GM13976 (cell line): ENCODE measurements at regions not wholly inside any gene's neighbourhood (a gene's known extent, or its start where the extent isn't known, plus 50 kb on each side); places are given as distances from the start of the nearest gene placed in this dataset.

ENCODE experiments used
- DNase-seq: peaks from one replicate; pipeline ENCODE4 v3.0.0; 2012; ENCODE audit warnings: low spot score
- in situ Hi-C: fragments of 300-500 bp; cut with MboI; formaldehyde crosslinking; loops from one replicate; pipeline ENCODE4 v1.12.0; 2022; ENCODE audit warnings: low sequenced_read_pairs, mixed read lengths, inconsistent platforms; ENCODE audit not compliant: unreplicated experiment
- TF ChIP-seq, protein P1 (sequence below): IDR thresholded peaks from 2 replicates; pipeline ENCODE4 v1.5.1; 2012; ENCODE audit warnings: borderline replicate concordance, mild to moderate bottlenecking; ENCODE audit not compliant: insufficient read depth; ENCODE audit errors: extremely low read depth, missing control alignments, control extremely low read depth

DNA sequence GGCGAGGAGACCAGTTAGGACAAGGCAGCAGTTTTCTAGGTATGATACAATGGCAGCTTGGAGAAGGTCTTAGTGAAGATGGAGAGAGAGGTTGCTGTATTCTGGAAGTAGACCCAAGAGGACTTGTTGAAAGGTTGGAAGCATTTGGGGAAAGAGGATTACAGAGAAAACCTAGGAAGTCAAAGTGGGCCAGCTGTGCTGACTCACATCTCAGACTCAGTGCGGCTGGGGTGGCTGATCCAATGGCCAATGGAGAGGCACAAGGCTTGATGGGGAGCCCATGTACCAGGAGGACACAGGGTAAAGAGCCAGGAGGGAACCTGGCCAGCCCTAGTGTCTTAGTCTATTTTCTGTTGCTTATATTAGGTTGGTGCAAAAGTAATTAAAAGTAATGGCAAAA, 194.5 kb upstream of the GALNT17 start:
- in situ Hi-C loops = no loop called here
- TF ChIP-seq, protein P1, sequence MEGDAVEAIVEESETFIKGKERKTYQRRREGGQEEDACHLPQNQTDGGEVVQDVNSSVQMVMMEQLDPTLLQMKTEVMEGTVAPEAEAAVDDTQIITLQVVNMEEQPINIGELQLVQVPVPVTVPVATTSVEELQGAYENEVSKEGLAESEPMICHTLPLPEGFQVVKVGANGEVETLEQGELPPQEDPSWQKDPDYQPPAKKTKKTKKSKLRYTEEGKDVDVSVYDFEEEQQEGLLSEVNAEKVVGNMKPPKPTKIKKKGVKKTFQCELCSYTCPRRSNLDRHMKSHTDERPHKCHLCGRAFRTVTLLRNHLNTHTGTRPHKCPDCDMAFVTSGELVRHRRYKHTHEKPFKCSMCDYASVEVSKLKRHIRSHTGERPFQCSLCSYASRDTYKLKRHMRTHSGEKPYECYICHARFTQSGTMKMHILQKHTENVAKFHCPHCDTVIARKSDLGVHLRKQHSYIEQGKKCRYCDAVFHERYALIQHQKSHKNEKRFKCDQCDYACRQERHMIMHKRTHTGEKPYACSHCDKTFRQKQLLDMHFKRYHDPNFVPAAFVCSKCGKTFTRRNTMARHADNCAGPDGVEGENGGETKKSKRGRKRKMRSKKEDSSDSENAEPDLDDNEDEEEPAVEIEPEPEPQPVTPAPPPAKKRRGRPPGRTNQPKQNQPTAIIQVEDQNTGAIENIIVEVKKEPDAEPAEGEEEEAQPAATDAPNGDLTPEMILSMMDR = no peak
- DNase-seq = no peak

GRCh38 chr7:70940597-70940996, 191.3 kb upstream of the GALNT17 start:
- TF ChIP-seq, protein P1 = no peak
- in situ Hi-C loops = no loop called here
- DNase-seq = no peak

DNA sequence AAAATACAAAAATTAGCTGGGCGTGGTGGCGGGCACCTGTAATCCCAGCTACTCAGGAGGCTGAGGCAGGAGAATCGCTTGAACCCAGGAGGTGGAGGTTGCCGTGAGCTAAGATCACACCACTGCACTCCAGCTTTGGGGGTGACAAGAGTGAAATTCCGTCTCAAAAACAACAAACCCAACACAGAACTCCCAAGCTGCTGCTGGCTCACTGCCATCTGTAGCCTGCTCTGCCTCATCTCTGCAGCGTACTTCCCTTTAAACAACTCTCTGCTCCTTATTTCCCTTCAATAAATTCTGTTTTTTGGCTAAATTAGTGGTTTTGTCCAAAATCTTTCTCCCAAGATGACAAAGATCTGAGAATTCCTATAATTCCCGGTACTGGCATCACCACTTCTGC, 189.2 kb upstream of the GALNT17 start:
- no peak for DNase-seq
- in situ Hi-C loops = no loop called here
- TF ChIP-seq, protein P1 = no peak

DNA sequence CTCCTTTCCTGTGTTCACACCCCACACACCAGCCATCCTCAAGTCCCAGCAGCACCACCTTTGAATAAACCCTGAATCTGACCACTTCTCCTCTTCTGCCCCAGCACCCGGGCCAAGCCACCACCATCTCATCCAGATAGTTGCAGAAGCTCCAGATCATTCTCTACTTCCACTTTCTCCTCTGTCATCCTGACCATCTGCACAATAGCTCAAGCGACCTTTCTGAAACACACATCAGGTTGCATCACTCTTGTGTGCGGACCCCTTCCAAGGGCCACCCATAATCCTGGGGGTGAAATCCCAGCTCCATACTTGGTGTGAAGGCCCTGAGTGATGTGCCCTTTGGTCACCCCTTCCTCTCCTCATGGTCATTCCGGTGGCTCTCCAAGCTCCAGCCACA, 187.4 kb upstream of the GALNT17 start:
- no peak for DNase-seq
- in situ Hi-C loops = no loop called here
- TF ChIP-seq, protein P1 = no peak

DNA sequence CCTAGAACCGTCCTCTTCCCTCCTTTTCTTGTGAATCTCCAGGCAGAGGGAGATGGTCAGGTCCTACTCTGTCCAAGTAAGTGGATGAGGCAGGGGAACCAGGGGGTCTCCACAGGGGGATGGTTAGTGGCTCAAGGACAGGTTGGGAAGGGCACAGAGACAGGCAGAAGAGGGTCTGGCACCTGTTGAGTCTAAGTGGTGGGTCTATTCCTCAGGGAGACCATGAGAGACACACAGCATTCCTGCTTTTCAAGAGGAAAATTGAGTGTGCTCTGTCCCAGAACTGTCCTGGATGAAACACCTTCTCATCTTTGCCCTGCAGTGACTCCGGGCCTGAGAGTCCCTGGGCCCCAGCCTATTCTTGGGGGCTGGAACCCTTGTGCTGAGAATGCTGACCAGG, 184.8 kb upstream of the GALNT17 start:
- TF ChIP-seq, protein P1 = no peak
- no peak for DNase-seq
- in situ Hi-C loops = no loop called here

DNA sequence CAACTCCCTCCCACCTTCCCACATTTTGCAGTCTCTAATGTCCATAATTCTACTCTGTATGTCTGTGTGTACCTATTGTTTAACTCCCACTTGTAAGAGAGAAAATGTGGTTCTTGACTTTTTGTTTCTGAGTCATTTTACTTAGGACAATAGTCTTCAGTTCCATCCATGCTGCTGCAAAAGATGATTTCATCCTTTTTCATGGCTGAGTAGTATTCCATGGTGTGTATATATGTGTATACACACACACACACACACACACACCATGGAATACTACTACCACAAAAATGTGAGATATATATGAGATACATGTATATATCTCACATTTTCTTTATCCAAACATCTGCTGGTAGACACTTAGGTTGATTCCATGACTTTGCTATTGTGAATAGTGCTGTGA, 182.1 kb upstream of the GALNT17 start:
- in situ Hi-C loops = no loop called here
- DNase-seq = no peak
- TF ChIP-seq, protein P1 = no peak
